ENCODE measurements at regions not wholly inside any gene's neighbourhood (a gene's known extent, or its start where the extent isn't known, plus 50 kb on each side); places are given as distances from the start of the nearest gene placed in this dataset.

- ATAC-seq: peak; percentile 85
- Histone ChIP-seq H3K27me3 (no peaks in the 10 kb centered on the region), H3K27ac (no peak overlapping the region), H3K4me1 (no peaks in the 10 kb centered on the region), H3K4me3 (no peak overlapping the region), H3K36me3 (no peaks in the 10 kb centered on the region), H3K9me3 (peaks cover 0 to 16% of the 10 kb centered on the region in 2 donors)
- intact Hi-C loops (cut with DNase I): no loop called here
- TF ChIP-seq CTCF (IDR thresholded peaks at IDR 0.05): no peak
- DNase-seq: no peak
These were observed 271.6 kb upstream of the KAZN start for GRCh38 chr1:14326857-14327256.

- Histone ChIP-seq H3K27ac (no peak overlapping the region), H3K4me3 (no peak overlapping the region), H3K9me3 (peaks cover 0 to 11% of the 10 kb centered on the region in 2 donors), H3K27me3 (no peaks in the 10 kb centered on the region), H3K36me3 (no peaks in the 10 kb centered on the region), H3K4me1 (no peaks in the 10 kb centered on the region)
- ATAC-seq (no peak), DNase-seq (no peak)
- no peak for TF ChIP-seq CTCF (IDR thresholded peaks at IDR 0.05)
- intact Hi-C loops (cut with DNase I): no loop called here
These were observed 269.8 kb upstream of the KAZN start for GRCh38 chr1:14328685-14329084.

- no peak for ATAC-seq
- TF ChIP-seq CTCF (IDR thresholded peaks at IDR 0.05): no peak
- no peak overlapping the region for H3K4me3 ChIP-seq
These were observed 266.3 kb upstream of the KAZN start for GRCh38 chr1:14332158-14332557.

GRCh38 chr1:14334336-14335176 lies 263.9 kb upstream of the KAZN start:
- no peaks in the 10 kb centered on the region for H3K4me1 ChIP-seq
- DNase-seq: no peak
- ATAC-seq: no peak
- no peak for TF ChIP-seq CTCF (IDR thresholded peaks at IDR 0.05)
- no peak overlapping the region for H3K4me3 ChIP-seq
- H3K27ac ChIP-seq: no peak overlapping the region
- intact Hi-C loops (cut with DNase I): no loop called here
- no peaks in the 10 kb centered on the region for H3K36me3 ChIP-seq
- no peaks in the 10 kb centered on the region for H3K27me3 ChIP-seq
- peaks cover 0 to 11% of the 10 kb centered on the region in 2 donors for H3K9me3 ChIP-seq

More at GRCh38 chr1:14332158-14332557, 266.3 kb upstream of the KAZN start:
- H3K36me3 ChIP-seq: no peaks in the 10 kb centered on the region
- DNase-seq: no peak
- no peak overlapping the region for H3K27ac ChIP-seq
- H3K4me1 ChIP-seq: no peaks in the 10 kb centered on the region
- no peaks in the 10 kb centered on the region for H3K27me3 ChIP-seq
- H3K9me3 ChIP-seq: peaks cover 0 to 11% of the 10 kb centered on the region in 2 donors
- intact Hi-C loops (cut with DNase I): no loop called here

GRCh38 chr1:14338509-14338908 lies 260.0 kb upstream of the KAZN start:
- DNase-seq (no peak), ATAC-seq (no peak)
- no peak overlapping the region for H3K27ac ChIP-seq
- H3K9me3 ChIP-seq: no peaks in the 10 kb centered on the region
- intact Hi-C loops (cut with DNase I): no loop called here
- H3K4me3 ChIP-seq: no peak overlapping the region
- H3K27me3 ChIP-seq: no peaks in the 10 kb centered on the region
- H3K36me3 ChIP-seq: no peaks in the 10 kb centered on the region
- H3K4me1 ChIP-seq: no peaks in the 10 kb centered on the region
- TF ChIP-seq CTCF (IDR thresholded peaks at IDR 0.05): no peak
